Breast epithelium (tissue), 4 donors: ENCODE measurements at regions not wholly inside any gene's neighbourhood (a gene's known extent, or its start where the extent isn't known, plus 50 kb on each side); places are given as distances from the start of the nearest gene placed in this dataset.

Source experiments
- DNase-seq, 2 donors: peaks; one replicate each; pipeline ENCODE4 v3.0.0-alpha.2; 2019; ENCODE audit warnings: low spot score in 2 of 2
- H3K27ac ChIP-seq, 2 donors: fragments of 200-600 bp; sonication (generic) in 1 of 2; one replicate each; pipeline ENCODE4 v1.5.1; 2016 to 2019; ENCODE audit warnings: mild to moderate bottlenecking in 1 of 2
- H3K27me3 ChIP-seq, 2 donors: fragments of 200-600 bp; sonication (generic) in 1 of 2; one replicate each; pipeline versions ENCODE4 v1.5.1 to v1.6.0; 2017 to 2019; ENCODE audit warnings: control low read depth in 1 of 2, mild to moderate bottlenecking in 1 of 2
- H3K36me3 ChIP-seq: fragments of 200-600 bp; one replicate; pipeline ENCODE4 v1.5.1; 2019
- H3K4me1 ChIP-seq, 2 donors: fragments of 200-600 bp; sonication (generic); one replicate each; pipeline ENCODE4 v1.5.1; 2016 to 2019; ENCODE audit warnings: control low read depth in 1 of 2
- H3K4me3 ChIP-seq, 3 donors: fragments of 200-600 bp; sonication (generic); 1 replicate in 2 of 3; 2 replicates in 1 of 3; pipeline ENCODE4 v1.5.1; 2016 to 2019; ENCODE audit warnings: mild to moderate bottlenecking in 3 of 3, moderate library complexity in 2 of 3
- H3K9me3 ChIP-seq, 2 donors: fragments of 200-600 bp; sonication (generic) in 1 of 2; one replicate each; pipeline ENCODE4 v1.5.1; 2016 to 2019; ENCODE audit warnings: control low read depth in 1 of 2
- CTCF ChIP-seq, 3 donors: fragments of 450-650 bp; IDR thresholded peaks; one replicate each; pipeline ENCODE4 v1.5.1; 2016 to 2017; ENCODE audit warnings: antibody characterized with exemption in 3 of 3, mild to moderate bottlenecking in 3 of 3, moderate library complexity in 3 of 3
- POLR2A ChIP-seq: fragments of 450-650 bp; IDR thresholded peaks from one replicate; pipeline ENCODE4 v1.6.1; 2016; ENCODE audit warnings: antibody characterized with exemption, mild to moderate bottlenecking, moderate library complexity
- POLR2AphosphoS5 ChIP-seq, 3 donors: sonication (generic); formaldehyde crosslinking; IDR thresholded peaks; one replicate each; pipeline ENCODE4 v1.6.1; 2017; ENCODE audit warnings: antibody characterized with exemption in 3 of 3
- intact Hi-C: fragments of 100-400 bp; cut with DNase I; formaldehyde crosslinking; loops from one replicate; pipeline ENCODE4 v1.15.1; 2023; ENCODE audit warnings: low total_unique reads

GRCh38 chr14:42782754-42783153 is 1176.1 kb downstream of the LRFN5 start:
- TF ChIP-seq CTCF (IDR thresholded peaks at IDR 0.05) = no peak
- TF ChIP-seq POLR2A = no peak
- no peak for TF ChIP-seq POLR2AphosphoS5 (IDR thresholded peaks at IDR 0.05)

GRCh38 chr14:42778984-42779383 is 1172.3 kb downstream of the LRFN5 start:
- TF ChIP-seq POLR2AphosphoS5 (IDR thresholded peaks at IDR 0.05) = no peak
- no peak for TF ChIP-seq CTCF (IDR thresholded peaks at IDR 0.05)
- TF ChIP-seq POLR2A = no peak

More at GRCh38 chr14:42782754-42783153, 1176.1 kb downstream of the LRFN5 start:
- Histone ChIP-seq H3K4me3 (no peak overlapping the region), H3K36me3 (no peaks in the 10 kb centered on the region), H3K27ac (no peak overlapping the region), H3K9me3 (peaks cover 10 to 21% of the 10 kb centered on the region in 2 donors), H3K4me1 (no peaks in the 10 kb centered on the region), H3K27me3 (no peaks in the 10 kb centered on the region)
- intact Hi-C loops = loop anchor here (5.0 kb wide), 1 partner anchor 185 kb away; no protein-coding TSS in a partner anchor
- DNase-seq = no peak

GRCh38 chr14:42750771-42751170 is 1144.1 kb downstream of the LRFN5 start:
- TF ChIP-seq POLR2AphosphoS5 (IDR thresholded peaks at IDR 0.05) (no peak), POLR2A (no peak), CTCF (IDR thresholded peaks at IDR 0.05) (no peak)
- Histone ChIP-seq H3K27ac (no peak overlapping the region), H3K9me3 (no peaks in the 10 kb centered on the region), H3K4me1 (no peaks in the 10 kb centered on the region), H3K27me3 (no peaks in the 10 kb centered on the region), H3K4me3 (no peak overlapping the region), H3K36me3 (no peaks in the 10 kb centered on the region)
- DNase-seq = no peak
- intact Hi-C loops = no loop called here

More at GRCh38 chr14:42778984-42779383, 1172.3 kb downstream of the LRFN5 start:
- no peak for DNase-seq
- Histone ChIP-seq H3K4me3 (no peak overlapping the region), H3K9me3 (peaks cover 0 to under 1% of the 10 kb centered on the region in 2 donors), H3K4me1 (no peaks in the 10 kb centered on the region), H3K27ac (no peak overlapping the region), H3K36me3 (no peaks in the 10 kb centered on the region), H3K27me3 (no peaks in the 10 kb centered on the region)
- intact Hi-C loops = no loop called here

- H3K27me3 ChIP-seq = no peaks in the 10 kb centered on the region
- DNase-seq = no peak
- H3K4me1 ChIP-seq = no peaks in the 10 kb centered on the region
- no peaks in the 10 kb centered on the region for H3K9me3 ChIP-seq
- H3K27ac ChIP-seq = no peak overlapping the region
- intact Hi-C loops = loop anchor here (5.0 kb wide), 1 partner anchor 615 kb away; no protein-coding TSS in a partner anchor
- H3K4me3 ChIP-seq = no peak overlapping the region
- TF ChIP-seq POLR2AphosphoS5 (IDR thresholded peaks at IDR 0.05) = no peak
- no peak for TF ChIP-seq POLR2A
- no peak for TF ChIP-seq CTCF (IDR thresholded peaks at IDR 0.05)
- no peaks in the 10 kb centered on the region for H3K36me3 ChIP-seq
Measured at GRCh38 chr14:42742084-42742483, 1135.4 kb downstream of the LRFN5 start.

- no peak for TF ChIP-seq POLR2A
- no peak for TF ChIP-seq CTCF (IDR thresholded peaks at IDR 0.05)
- no peak for TF ChIP-seq POLR2AphosphoS5 (IDR thresholded peaks at IDR 0.05)
- no peak for DNase-seq
Measured at GRCh38 chr14:42736408-42736807, 1129.7 kb downstream of the LRFN5 start.

More at GRCh38 chr14:42736408-42736807, 1129.7 kb downstream of the LRFN5 start:
- H3K4me1 ChIP-seq = no peaks in the 10 kb centered on the region
- no peak overlapping the region for H3K4me3 ChIP-seq
- intact Hi-C loops = no loop called here
- peaks cover 0 to 5% of the 10 kb centered on the region in 2 donors for H3K9me3 ChIP-seq
- no peaks in the 10 kb centered on the region for H3K27me3 ChIP-seq
- H3K36me3 ChIP-seq = no peaks in the 10 kb centered on the region
- no peak overlapping the region for H3K27ac ChIP-seq
